ENCODE measurements at regions not wholly inside any gene's neighbourhood (a gene's known extent, or its start where the extent isn't known, plus 50 kb on each side); places are given as distances from the start of the nearest gene placed in this dataset.

- TF ChIP-seq, protein P1, sequence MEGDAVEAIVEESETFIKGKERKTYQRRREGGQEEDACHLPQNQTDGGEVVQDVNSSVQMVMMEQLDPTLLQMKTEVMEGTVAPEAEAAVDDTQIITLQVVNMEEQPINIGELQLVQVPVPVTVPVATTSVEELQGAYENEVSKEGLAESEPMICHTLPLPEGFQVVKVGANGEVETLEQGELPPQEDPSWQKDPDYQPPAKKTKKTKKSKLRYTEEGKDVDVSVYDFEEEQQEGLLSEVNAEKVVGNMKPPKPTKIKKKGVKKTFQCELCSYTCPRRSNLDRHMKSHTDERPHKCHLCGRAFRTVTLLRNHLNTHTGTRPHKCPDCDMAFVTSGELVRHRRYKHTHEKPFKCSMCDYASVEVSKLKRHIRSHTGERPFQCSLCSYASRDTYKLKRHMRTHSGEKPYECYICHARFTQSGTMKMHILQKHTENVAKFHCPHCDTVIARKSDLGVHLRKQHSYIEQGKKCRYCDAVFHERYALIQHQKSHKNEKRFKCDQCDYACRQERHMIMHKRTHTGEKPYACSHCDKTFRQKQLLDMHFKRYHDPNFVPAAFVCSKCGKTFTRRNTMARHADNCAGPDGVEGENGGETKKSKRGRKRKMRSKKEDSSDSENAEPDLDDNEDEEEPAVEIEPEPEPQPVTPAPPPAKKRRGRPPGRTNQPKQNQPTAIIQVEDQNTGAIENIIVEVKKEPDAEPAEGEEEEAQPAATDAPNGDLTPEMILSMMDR (IDR thresholded peaks at IDR 0.05) = no peak
- no peak for TF ChIP-seq POLR2A (IDR thresholded peaks at IDR 0.05)
- no peak for TF ChIP-seq POLR2AphosphoS5 (IDR thresholded peaks at IDR 0.05)
- no peak for TF ChIP-seq EP300 (IDR thresholded peaks at IDR 0.05; ENCODE audit: low read depth)
Measured at GRCh38 chr5:53335115-53335514, 145.3 kb upstream of the FST start.
